ENCODE measurements at regions not wholly inside any gene's neighbourhood (a gene's known extent, or its start where the extent isn't known, plus 50 kb on each side); places are given as distances from the start of the nearest gene placed in this dataset.
"Not testable (repeated sequence)": the region's sequence is repeated elsewhere in the genome, so short reads cannot be mapped to it uniquely, and the experiment has no call there.

GRCh38 chr12:86950043-86950442 lies 693.9 kb upstream of the MGAT4C start:
- Histone ChIP-seq H3K23ac (ENCODE audit: low read length) (no peak overlapping the region), H2BK120ac (ENCODE audit: low read depth, low read length) (no peak overlapping the region), H3K79me2 (ENCODE audit: control insufficient read depth, insufficient read depth, low read length) (no peaks in the 10 kb centered on the region), H3K4me1 (ENCODE audit: control insufficient read depth, low read depth, low read length) (no peaks in the 10 kb centered on the region), H2BK5ac (ENCODE audit: low read length) (no peak overlapping the region), H3K36me3 (ENCODE audit: control insufficient read depth, insufficient read depth, low read length) (no peaks in the 10 kb centered on the region), H4K8ac (ENCODE audit: low read depth, low read length) (no peak overlapping the region), H3K4me3 (ENCODE audit: low read length) (no peak overlapping the region), H4K5ac (ENCODE audit: low read length) (no peak overlapping the region), H2AK5ac (ENCODE audit: low read length) (no peak overlapping the region), H3K18ac (ENCODE audit: low read length) (no peak overlapping the region), H3K27ac (ENCODE audit: low read depth, low read length) (no peak overlapping the region), H3K4me2 (ENCODE audit: low read length) (no peak overlapping the region), H3K9ac (ENCODE audit: low read length) (no peak overlapping the region), H3K79me1 (ENCODE audit: low read length) (no peaks in the 10 kb centered on the region), H3K56ac (ENCODE audit: low read length) (no peak overlapping the region), H3K4ac (ENCODE audit: low read depth, low read length) (no peak overlapping the region), H3K27me3 (ENCODE audit: insufficient read depth, low read length, poor library complexity) (no peaks in the 10 kb centered on the region), H2BK15ac (replicated peaks; ENCODE audit: low read depth) (no peak overlapping the region)
- DNase-seq: no peak
- WGBS (ENCODE audit: extremely low coverage, insufficient coverage, low lambda C conversion rate): no CpG with 5 or more reads among the region's 1 CpG

DNA sequence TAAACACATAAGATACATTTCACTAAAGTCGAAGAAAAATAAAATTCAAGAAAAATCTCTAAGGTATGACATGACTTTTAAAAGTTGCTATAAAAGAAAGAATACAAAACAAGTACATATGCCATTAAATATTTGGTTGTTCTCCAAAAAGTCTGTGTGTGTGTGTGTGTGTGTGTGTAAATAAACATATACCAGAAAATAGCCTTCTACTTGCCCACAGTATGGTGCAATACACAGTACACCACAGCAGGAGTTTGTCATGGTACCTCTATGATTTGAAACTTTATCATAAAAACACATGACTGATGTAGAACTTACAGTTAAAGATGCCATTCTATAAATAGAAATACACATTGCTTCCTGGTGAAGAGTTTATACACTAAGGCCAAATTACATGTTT lies 692.7 kb upstream of the MGAT4C start:
- Histone ChIP-seq H2BK5ac (ENCODE audit: low read length) (no peak overlapping the region), H3K18ac (ENCODE audit: low read length) (no peak overlapping the region), H3K9ac (ENCODE audit: low read length) (no peak overlapping the region), H3K4me2 (ENCODE audit: low read length) (no peak overlapping the region), H2BK15ac (replicated peaks; ENCODE audit: low read depth) (no peak overlapping the region), H3K23ac (ENCODE audit: low read length) (no peak overlapping the region), H3K4me1 (ENCODE audit: control insufficient read depth, low read depth, low read length) (no peaks in the 10 kb centered on the region), H3K79me1 (ENCODE audit: low read length) (no peaks in the 10 kb centered on the region), H2BK120ac (ENCODE audit: low read depth, low read length) (no peak overlapping the region), H3K56ac (ENCODE audit: low read length) (no peak overlapping the region), H3K27ac (ENCODE audit: low read depth, low read length) (no peak overlapping the region), H2AK5ac (ENCODE audit: low read length) (no peak overlapping the region), H3K36me3 (ENCODE audit: control insufficient read depth, insufficient read depth, low read length) (no peaks in the 10 kb centered on the region), H3K27me3 (ENCODE audit: insufficient read depth, low read length, poor library complexity) (no peaks in the 10 kb centered on the region), H4K5ac (ENCODE audit: low read length) (no peak overlapping the region), H3K4ac (ENCODE audit: low read depth, low read length) (no peak overlapping the region), H3K79me2 (ENCODE audit: control insufficient read depth, insufficient read depth, low read length) (no peaks in the 10 kb centered on the region), H3K4me3 (ENCODE audit: low read length) (no peak overlapping the region), H4K8ac (ENCODE audit: low read depth, low read length) (no peak overlapping the region)
- no peak for DNase-seq
- no CpG with 5 or more reads among the region's 1 CpG for WGBS (ENCODE audit: extremely low coverage, insufficient coverage, low lambda C conversion rate)

DNA sequence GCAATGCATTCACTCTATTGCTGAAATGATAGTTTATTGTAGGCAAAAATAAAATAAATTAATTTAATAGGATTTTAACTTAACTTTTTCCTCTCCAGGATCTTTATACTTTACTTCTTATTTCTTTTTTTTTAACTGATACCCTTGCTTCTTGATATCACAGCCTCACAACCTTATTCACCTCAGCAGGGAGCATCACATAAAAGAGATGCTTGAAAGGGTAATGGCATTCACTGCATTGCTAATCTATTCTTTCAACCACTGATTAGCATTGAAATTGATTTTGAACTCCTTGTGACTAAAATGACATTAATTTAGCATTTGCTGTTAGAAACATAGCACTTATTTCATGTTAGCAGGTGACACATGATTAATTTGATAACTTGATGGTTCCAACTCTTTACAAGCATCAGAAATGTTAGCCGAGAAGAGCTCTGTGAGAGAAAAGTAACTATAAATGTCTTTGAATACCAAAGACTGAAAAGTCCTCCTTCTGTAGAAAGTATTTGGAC lies 689.5 kb upstream of the MGAT4C start:
- DNase-seq: peak; percentile 42
- no CpG with 5 or more reads among the region's 1 CpG for WGBS (ENCODE audit: extremely low coverage, insufficient coverage, low lambda C conversion rate)

GRCh38 chr12:86944197-86944819 lies 688.1 kb upstream of the MGAT4C start:
- not testable (repeated sequence) for H2BK15ac ChIP-seq (replicated peaks; ENCODE audit: low read depth); H4K5ac ChIP-seq (ENCODE audit: low read length); H2BK120ac ChIP-seq (ENCODE audit: low read depth, low read length); H3K4me2 ChIP-seq (ENCODE audit: low read length); H3K79me2 ChIP-seq (ENCODE audit: control insufficient read depth, insufficient read depth, low read length); H3K18ac ChIP-seq (ENCODE audit: low read length); H3K27me3 ChIP-seq (ENCODE audit: insufficient read depth, low read length, poor library complexity); H4K8ac ChIP-seq (ENCODE audit: low read depth, low read length); H2BK5ac ChIP-seq (ENCODE audit: low read length); H3K4me3 ChIP-seq (ENCODE audit: low read length); H3K9ac ChIP-seq (ENCODE audit: low read length); H3K4ac ChIP-seq (ENCODE audit: low read depth, low read length); H3K27ac ChIP-seq (ENCODE audit: low read depth, low read length); H3K23ac ChIP-seq (ENCODE audit: low read length); H3K36me3 ChIP-seq (ENCODE audit: control insufficient read depth, insufficient read depth, low read length); H2AK5ac ChIP-seq (ENCODE audit: low read length); H3K79me1 ChIP-seq (ENCODE audit: low read length); H3K4me1 ChIP-seq (ENCODE audit: control insufficient read depth, low read depth, low read length)
- DNase-seq: peak; percentile 38
- peak overlapping the region; percentile 49 for H3K56ac ChIP-seq (ENCODE audit: low read length)
- WGBS (ENCODE audit: extremely low coverage, insufficient coverage, low lambda C conversion rate): no CpG with 5 or more reads among the region's 3 CpGs

More for the DNA sequence above, 689.5 kb upstream of the MGAT4C start:
- Histone ChIP-seq H3K4me2 (ENCODE audit: low read length) (no peak overlapping the region), H3K27ac (ENCODE audit: low read depth, low read length) (no peak overlapping the region), H3K4me3 (ENCODE audit: low read length) (no peak overlapping the region), H4K8ac (ENCODE audit: low read depth, low read length) (no peak overlapping the region), H3K36me3 (ENCODE audit: control insufficient read depth, insufficient read depth, low read length) (no peaks in the 10 kb centered on the region), H3K56ac (ENCODE audit: low read length) (no peak overlapping the region), H3K79me2 (ENCODE audit: control insufficient read depth, insufficient read depth, low read length) (no peaks in the 10 kb centered on the region), H3K27me3 (ENCODE audit: insufficient read depth, low read length, poor library complexity) (no peaks in the 10 kb centered on the region), H3K4me1 (ENCODE audit: control insufficient read depth, low read depth, low read length) (no peaks in the 10 kb centered on the region), H2BK120ac (ENCODE audit: low read depth, low read length) (no peak overlapping the region), H4K5ac (ENCODE audit: low read length) (no peak overlapping the region), H3K23ac (ENCODE audit: low read length) (no peak overlapping the region), H3K9ac (ENCODE audit: low read length) (no peak overlapping the region), H3K18ac (ENCODE audit: low read length) (peak overlapping the region; percentile 68), H2BK15ac (replicated peaks; ENCODE audit: low read depth) (no peak overlapping the region), H2AK5ac (ENCODE audit: low read length) (no peak overlapping the region), H3K79me1 (ENCODE audit: low read length) (no peaks in the 10 kb centered on the region), H3K4ac (ENCODE audit: low read depth, low read length) (no peak overlapping the region), H2BK5ac (ENCODE audit: low read length) (no peak overlapping the region)

- DNase-seq: no peak
- H3K36me3 ChIP-seq (ENCODE audit: control insufficient read depth, insufficient read depth, low read length): no peaks in the 10 kb centered on the region
- no peak overlapping the region for H3K18ac ChIP-seq (ENCODE audit: low read length)
- no peak overlapping the region for H4K5ac ChIP-seq (ENCODE audit: low read length)
- no peak overlapping the region for H2AK5ac ChIP-seq (ENCODE audit: low read length)
- no peak overlapping the region for H3K4me2 ChIP-seq (ENCODE audit: low read length)
- no peak overlapping the region for H3K4me3 ChIP-seq (ENCODE audit: low read length)
- H3K23ac ChIP-seq (ENCODE audit: low read length): no peak overlapping the region
- H3K4ac ChIP-seq (ENCODE audit: low read depth, low read length): no peak overlapping the region
- H3K56ac ChIP-seq (ENCODE audit: low read length): no peak overlapping the region
- no peak overlapping the region for H2BK15ac ChIP-seq (replicated peaks; ENCODE audit: low read depth)
- no peak overlapping the region for H2BK5ac ChIP-seq (ENCODE audit: low read length)
- no peak overlapping the region for H4K8ac ChIP-seq (ENCODE audit: low read depth, low read length)
- no peak overlapping the region for H3K27ac ChIP-seq (ENCODE audit: low read depth, low read length)
- H3K9ac ChIP-seq (ENCODE audit: low read length): no peak overlapping the region
- no peak overlapping the region for H2BK120ac ChIP-seq (ENCODE audit: low read depth, low read length)
- no peaks in the 10 kb centered on the region for H3K79me2 ChIP-seq (ENCODE audit: control insufficient read depth, insufficient read depth, low read length)
- H3K4me1 ChIP-seq (ENCODE audit: control insufficient read depth, low read depth, low read length): no peaks in the 10 kb centered on the region
- no peaks in the 10 kb centered on the region for H3K79me1 ChIP-seq (ENCODE audit: low read length)
- no peaks in the 10 kb centered on the region for H3K27me3 ChIP-seq (ENCODE audit: insufficient read depth, low read length, poor library complexity)
Measured at GRCh38 chr12:86931714-86932113, 675.5 kb upstream of the MGAT4C start.

GRCh38 chr12:86929962-86930361 lies 673.8 kb upstream of the MGAT4C start:
- Histone ChIP-seq H3K4ac (ENCODE audit: low read depth, low read length) (no peak overlapping the region), H4K8ac (ENCODE audit: low read depth, low read length) (no peak overlapping the region), H2AK5ac (ENCODE audit: low read length) (no peak overlapping the region), H2BK15ac (replicated peaks; ENCODE audit: low read depth) (no peak overlapping the region), H3K23ac (ENCODE audit: low read length) (no peak overlapping the region), H3K4me2 (ENCODE audit: low read length) (no peak overlapping the region), H3K79me2 (ENCODE audit: control insufficient read depth, insufficient read depth, low read length) (no peaks in the 10 kb centered on the region), H2BK120ac (ENCODE audit: low read depth, low read length) (no peak overlapping the region), H3K27me3 (ENCODE audit: insufficient read depth, low read length, poor library complexity) (no peaks in the 10 kb centered on the region), H3K56ac (ENCODE audit: low read length) (no peak overlapping the region), H3K27ac (ENCODE audit: low read depth, low read length) (no peak overlapping the region), H2BK5ac (ENCODE audit: low read length) (no peak overlapping the region), H3K18ac (ENCODE audit: low read length) (no peak overlapping the region), H4K5ac (ENCODE audit: low read length) (no peak overlapping the region), H3K4me1 (ENCODE audit: control insufficient read depth, low read depth, low read length) (no peaks in the 10 kb centered on the region), H3K79me1 (ENCODE audit: low read length) (no peaks in the 10 kb centered on the region), H3K36me3 (ENCODE audit: control insufficient read depth, insufficient read depth, low read length) (no peaks in the 10 kb centered on the region), H3K9ac (ENCODE audit: low read length) (no peak overlapping the region), H3K4me3 (ENCODE audit: low read length) (no peak overlapping the region)
- WGBS (ENCODE audit: extremely low coverage, insufficient coverage, low lambda C conversion rate): no CpG with 5 or more reads among the region's 2 CpGs
- DNase-seq: no peak

Data from mesendoderm (in vitro differentiated cells).